Lung (tissue), 11 donors: ENCODE measurements at regions not wholly inside any gene's neighbourhood (a gene's known extent, or its start where the extent isn't known, plus 50 kb on each side); places are given as distances from the start of the nearest gene placed in this dataset.

Experiments
- ATAC-seq: fragments of 200-7000 bp; cut with Tn5 transposase; one replicate; pipeline ENCODE4 v1.9.1; 2020; ENCODE audit warnings: moderate number of reproducible peaks; ENCODE audit not compliant: insufficient read depth, low FRiP score
- DNase-seq, 3 donors: peaks; one replicate each; pipeline ENCODE4 v3.0.0-alpha.2; 2013 to 2017
- H3K27ac ChIP-seq, 2 donors: one replicate each; pipeline ENCODE4 v1.5.1; 2013; ENCODE audit warnings: mild to moderate bottlenecking in 2 of 2, moderate library complexity in 2 of 2, control low read depth in 1 of 2, inconsistent platforms in 1 of 2, low read depth in 1 of 2, low read length in 1 of 2
- H3K27me3 ChIP-seq, 3 donors: one replicate each; pipeline ENCODE4 v1.5.1; 2013; ENCODE audit warnings: low read length in 2 of 3; ENCODE audit not compliant: control insufficient read depth in 3 of 3, insufficient read depth in 3 of 3
- H3K36me3 ChIP-seq, 4 donors: one replicate each; pipeline ENCODE4 v1.5.1; 2013; ENCODE audit warnings: low read length in 4 of 4, mild to moderate bottlenecking in 1 of 4, moderate library complexity in 1 of 4; ENCODE audit not compliant: control insufficient read depth in 4 of 4, insufficient read depth in 4 of 4
- H3K4me1 ChIP-seq, 5 donors: one replicate each; pipeline ENCODE4 v1.5.1; 2013; ENCODE audit warnings: low read length in 5 of 5, mild to moderate bottlenecking in 2 of 5, moderate library complexity in 1 of 5; ENCODE audit not compliant: control insufficient read depth in 5 of 5, insufficient read depth in 5 of 5
- H3K4me3 ChIP-seq: one replicate; pipeline ENCODE4 v1.5.1; 2013; ENCODE audit warnings: mild to moderate bottlenecking, control low read depth, moderate library complexity
- H3K9ac ChIP-seq, 2 donors: one replicate each; pipeline ENCODE4 v1.5.1; 2013; ENCODE audit warnings: low read length in 2 of 2, control low read depth in 1 of 2; ENCODE audit not compliant: insufficient read depth in 1 of 2
- H3K9me3 ChIP-seq, 4 donors: one replicate each; pipeline ENCODE4 v1.5.1; 2013; ENCODE audit warnings: low read length in 3 of 4, mild to moderate bottlenecking in 1 of 4, moderate library complexity in 1 of 4; ENCODE audit not compliant: control insufficient read depth in 4 of 4, insufficient read depth in 3 of 4
- CTCF ChIP-seq: IDR thresholded peaks from 2 replicates; pipeline ENCODE4 v1.5.1; 2012; ENCODE audit warnings: mild to moderate bottlenecking; ENCODE audit errors: control extremely low read depth, extremely low read depth
- WGBS, 2 donors: extraction: QIAGEN DNeasy Blood & Tissue Kit; methylation state at CpG; one replicate each; pipeline ENCODE4 v1.1.7; 2013; 5-methylcytosine and 5-hydroxymethylcytosine counted together
- donor health status: control.
- donor health status: control.
- donor health status: Bipolar disorder and iron deficiency.
- donor health status: healthy.
- donor health status: DM: yes; HTN: yes; CAD: no.

DNA sequence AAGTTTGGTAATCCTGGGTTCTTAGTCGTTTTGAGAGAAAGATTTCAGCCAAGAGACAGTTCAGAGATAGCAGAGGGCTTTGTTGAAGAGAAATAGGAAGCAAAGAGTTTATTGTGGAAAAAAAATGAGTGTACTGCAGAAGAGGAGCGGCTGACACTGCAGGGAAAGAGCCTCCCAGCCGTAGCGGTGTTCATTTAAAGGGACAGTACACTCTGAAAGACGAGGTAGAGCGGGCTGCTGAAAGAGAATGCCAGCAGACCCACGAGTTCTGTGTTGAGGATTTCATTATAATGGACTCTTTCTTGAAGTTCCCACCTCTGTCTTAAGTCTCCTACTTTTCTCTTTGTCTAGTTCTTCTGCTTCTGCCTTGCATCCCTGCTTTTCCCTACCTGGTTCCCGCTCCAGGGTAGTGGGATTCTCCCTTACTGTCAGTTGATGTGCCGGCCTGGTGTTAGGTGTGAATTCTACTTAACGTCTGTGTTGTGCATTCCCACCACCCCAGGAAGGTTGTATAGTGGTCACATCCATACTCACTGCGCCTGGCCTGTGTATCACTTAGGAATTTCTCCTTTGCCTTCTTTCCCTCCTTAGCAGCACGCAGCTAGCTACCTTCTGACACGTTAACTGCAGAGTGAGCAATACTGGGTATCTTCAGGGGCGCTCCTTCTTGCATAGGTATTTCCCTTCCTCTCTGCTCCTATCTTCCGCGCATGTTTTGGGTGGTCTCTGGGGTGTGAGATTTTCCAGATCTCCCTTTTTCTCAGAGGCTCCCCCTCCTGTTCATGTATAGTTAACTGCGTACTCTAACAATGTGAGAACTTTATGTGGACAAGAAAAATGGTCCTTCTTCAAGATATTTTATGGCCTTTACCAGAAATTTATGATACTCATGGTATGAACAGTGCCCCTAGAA is 164.5 kb downstream of the PTH2R start:
- ATAC-seq (no peak), DNase-seq (no peak)
- Histone ChIP-seq H3K27ac (no peak overlapping the region), H3K9me3 (no peaks in the 10 kb centered on the region), H3K27me3 (no peaks in the 10 kb centered on the region), H3K9ac (no peak overlapping the region), H3K4me3 (no peak overlapping the region), H3K36me3 (no peaks in the 10 kb centered on the region), H3K4me1 (no peaks in the 10 kb centered on the region)
- 59 to 65% methylated on average over 17 of the region's 17 CpGs for WGBS, 2 donors
- no peak for TF ChIP-seq CTCF

GRCh38 chr2:208571764-208572131 is 165.2 kb downstream of the PTH2R start:
- Histone ChIP-seq H3K4me1 (no peaks in the 10 kb centered on the region), H3K4me3 (no peak overlapping the region), H3K9me3 (no peaks in the 10 kb centered on the region), H3K27me3 (no peaks in the 10 kb centered on the region), H3K36me3 (no peaks in the 10 kb centered on the region), H3K9ac (no peak overlapping the region), H3K27ac (no peak overlapping the region)
- TF ChIP-seq CTCF = no peak
- ATAC-seq (no peak), DNase-seq (no peak)

DNA sequence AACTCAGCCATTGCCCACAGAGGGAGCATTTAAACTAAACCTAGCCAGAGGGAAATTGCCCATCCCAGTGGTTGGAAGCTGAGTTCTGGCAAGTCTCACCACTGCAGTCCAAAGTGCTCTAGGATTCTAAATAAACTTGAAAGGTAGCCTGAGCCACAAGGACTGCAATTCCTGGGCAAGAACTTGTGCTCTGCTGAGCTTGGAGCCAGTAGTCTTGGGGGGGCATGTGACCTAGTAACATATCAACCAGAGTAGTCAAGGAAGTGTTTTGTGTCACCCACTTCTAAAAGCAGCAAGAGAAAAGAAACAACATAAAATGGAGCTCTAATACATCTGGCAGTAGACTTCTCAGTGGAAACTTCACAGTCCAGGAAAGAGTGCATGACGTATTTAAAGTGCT is 167.0 kb downstream of the PTH2R start:
- Histone ChIP-seq H3K4me1 (no peaks in the 10 kb centered on the region), H3K27me3 (no peaks in the 10 kb centered on the region), H3K36me3 (no peaks in the 10 kb centered on the region), H3K9me3 (no peaks in the 10 kb centered on the region), H3K4me3 (no peak overlapping the region), H3K9ac (no peak overlapping the region), H3K27ac (no peak overlapping the region)
- 64 to 75% methylated on average over 1 of the region's 1 CpG for WGBS, 2 donors
- ATAC-seq = no peak
- DNase-seq = peak in 1 of 3 donors; percentile 4
- TF ChIP-seq CTCF = no peak
